ENCODE measurements at regions not wholly inside any gene's neighbourhood (a gene's known extent, or its start where the extent isn't known, plus 50 kb on each side); places are given as distances from the start of the nearest gene placed in this dataset.

GRCh38 chr13:90428522-90429210 is 918.8 kb upstream of the MIR17HG start:
- TF ChIP-seq CTCF (IDR thresholded peaks at IDR 0.05) (no peak), POLR2A (IDR thresholded peaks at IDR 0.05) (no peak)
